Right atrium auricular region (tissue), 2 donors: ENCODE measurements at regions not wholly inside any gene's neighbourhood (a gene's known extent, or its start where the extent isn't known, plus 50 kb on each side); places are given as distances from the start of the nearest gene placed in this dataset.

Source experiments
- DNase-seq: peaks from one replicate; pipeline ENCODE4 v3.0.0-alpha.2; 2019; ENCODE audit warnings: low spot score
- H3K27ac ChIP-seq, 2 donors: fragments of 200-600 bp; sonication (generic); 1 replicate in 1 of 2; 2 replicates in 1 of 2; pipeline ENCODE4 v1.5.1; 2016 to 2019
- H3K27me3 ChIP-seq, 2 donors: fragments of 200-600 bp; sonication (generic); one replicate each; pipeline versions ENCODE4 v1.5.1 to v1.6.0; 2017 to 2019
- H3K36me3 ChIP-seq: fragments of 200-600 bp; sonication (generic); one replicate; pipeline ENCODE4 v1.5.1; 2016
- H3K4me1 ChIP-seq, 2 donors: fragments of 200-600 bp; sonication (generic); one replicate each; pipeline versions ENCODE4 v1.5.1 to v1.6.0; 2017 to 2019
- H3K4me3 ChIP-seq, 2 donors: fragments of 200-600 bp; sonication (generic); 1 replicate in 1 of 2; 2 replicates in 1 of 2; pipeline ENCODE4 v1.5.1; 2017 to 2019; ENCODE audit warnings: mild to moderate bottlenecking in 1 of 2, moderate library complexity in 1 of 2
- H3K9me3 ChIP-seq, 2 donors: fragments of 200-600 bp; sonication (generic); one replicate each; pipeline ENCODE4 v1.5.1; 2019
- TF ChIP-seq, protein P1 (sequence below), 2 donors: fragments of 200-600 bp; sonication (generic); IDR thresholded peaks; one replicate each; pipeline ENCODE4 v1.5.1; 2019; ENCODE audit warnings: antibody characterized with exemption in 2 of 2

DNA sequence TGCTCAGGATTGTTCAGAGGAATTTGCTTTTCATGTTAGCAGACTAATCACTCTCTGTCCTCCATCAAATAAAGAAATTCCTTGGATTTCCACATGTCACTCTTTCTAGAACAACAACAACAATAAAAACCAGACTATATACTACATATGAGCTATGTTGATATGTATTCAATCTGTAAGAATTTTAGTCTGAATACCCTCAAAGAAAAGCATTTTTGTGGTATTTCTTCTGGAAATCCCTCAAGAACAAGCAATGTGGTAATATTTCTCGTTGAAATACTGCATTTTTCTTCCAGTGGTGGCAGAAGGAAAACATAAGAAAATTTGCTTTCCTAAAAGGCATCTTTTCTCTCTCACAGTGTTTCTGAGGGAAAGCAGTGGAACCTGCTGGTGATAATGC is 312.6 kb upstream of the RSPO3 start:
- TF ChIP-seq, protein P1, sequence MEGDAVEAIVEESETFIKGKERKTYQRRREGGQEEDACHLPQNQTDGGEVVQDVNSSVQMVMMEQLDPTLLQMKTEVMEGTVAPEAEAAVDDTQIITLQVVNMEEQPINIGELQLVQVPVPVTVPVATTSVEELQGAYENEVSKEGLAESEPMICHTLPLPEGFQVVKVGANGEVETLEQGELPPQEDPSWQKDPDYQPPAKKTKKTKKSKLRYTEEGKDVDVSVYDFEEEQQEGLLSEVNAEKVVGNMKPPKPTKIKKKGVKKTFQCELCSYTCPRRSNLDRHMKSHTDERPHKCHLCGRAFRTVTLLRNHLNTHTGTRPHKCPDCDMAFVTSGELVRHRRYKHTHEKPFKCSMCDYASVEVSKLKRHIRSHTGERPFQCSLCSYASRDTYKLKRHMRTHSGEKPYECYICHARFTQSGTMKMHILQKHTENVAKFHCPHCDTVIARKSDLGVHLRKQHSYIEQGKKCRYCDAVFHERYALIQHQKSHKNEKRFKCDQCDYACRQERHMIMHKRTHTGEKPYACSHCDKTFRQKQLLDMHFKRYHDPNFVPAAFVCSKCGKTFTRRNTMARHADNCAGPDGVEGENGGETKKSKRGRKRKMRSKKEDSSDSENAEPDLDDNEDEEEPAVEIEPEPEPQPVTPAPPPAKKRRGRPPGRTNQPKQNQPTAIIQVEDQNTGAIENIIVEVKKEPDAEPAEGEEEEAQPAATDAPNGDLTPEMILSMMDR (IDR thresholded peaks at IDR 0.05), result no peak
- Histone ChIP-seq H3K27ac (no peak overlapping the region), H3K9me3 (no peaks in the 10 kb centered on the region), H3K4me1 (peaks cover 0 to 4% of the 10 kb centered on the region in 2 donors), H3K27me3 (no peaks in the 10 kb centered on the region), H3K4me3 (no peak overlapping the region), H3K36me3 (no peaks in the 10 kb centered on the region)
- no peak for DNase-seq

DNA sequence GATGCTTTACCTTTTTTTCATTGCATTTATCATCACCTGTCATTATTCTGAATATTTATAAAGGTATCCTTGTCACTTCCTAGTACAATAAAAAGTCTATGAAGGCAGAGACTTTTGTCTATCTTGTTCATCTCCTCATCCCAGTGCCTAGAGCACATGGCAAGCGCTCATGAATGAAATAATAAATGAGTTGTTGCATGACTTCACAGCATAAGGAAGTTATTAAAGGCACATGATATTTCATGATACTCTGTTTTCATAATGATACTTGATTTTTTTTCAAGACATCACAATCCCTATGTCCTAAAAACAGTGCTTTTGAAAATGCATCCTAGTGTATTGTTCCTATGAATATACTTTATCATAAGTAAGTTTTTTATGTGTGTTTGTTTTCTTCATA is 310.6 kb upstream of the RSPO3 start:
- Histone ChIP-seq H3K4me1 (peaks cover 0 to 4% of the 10 kb centered on the region in 2 donors), H3K4me3 (no peak overlapping the region), H3K36me3 (no peaks in the 10 kb centered on the region), H3K27ac (no peak overlapping the region), H3K27me3 (no peaks in the 10 kb centered on the region), H3K9me3 (no peaks in the 10 kb centered on the region)
- TF ChIP-seq, protein P1 (IDR thresholded peaks at IDR 0.05), result no peak
- DNase-seq, result no peak

DNA sequence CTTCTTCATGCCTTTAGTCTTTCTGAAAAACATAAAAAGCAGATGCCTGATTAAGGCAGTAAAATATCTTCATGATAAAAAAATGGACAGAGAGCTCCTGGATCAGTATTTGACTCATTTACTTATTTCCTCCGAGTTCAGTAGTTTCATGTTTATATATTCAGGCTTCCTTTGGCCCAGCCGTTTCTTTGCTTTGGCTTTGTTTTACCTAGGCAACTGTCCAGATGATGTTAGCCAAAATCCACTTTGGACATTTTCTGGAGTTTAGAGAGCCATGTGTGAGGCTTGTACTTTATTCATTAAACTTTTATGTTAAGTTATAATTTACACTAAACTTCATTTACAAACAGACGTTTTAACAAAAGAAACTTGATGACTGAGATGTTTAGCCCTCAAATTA is 307.1 kb upstream of the RSPO3 start:
- Histone ChIP-seq H3K36me3 (no peaks in the 10 kb centered on the region), H3K4me3 (no peak overlapping the region), H3K4me1 (no peaks in the 10 kb centered on the region), H3K27me3 (no peaks in the 10 kb centered on the region), H3K9me3 (no peaks in the 10 kb centered on the region), H3K27ac (no peak overlapping the region)
- no peak for DNase-seq
- TF ChIP-seq, protein P1 (IDR thresholded peaks at IDR 0.05), result no peak

DNA sequence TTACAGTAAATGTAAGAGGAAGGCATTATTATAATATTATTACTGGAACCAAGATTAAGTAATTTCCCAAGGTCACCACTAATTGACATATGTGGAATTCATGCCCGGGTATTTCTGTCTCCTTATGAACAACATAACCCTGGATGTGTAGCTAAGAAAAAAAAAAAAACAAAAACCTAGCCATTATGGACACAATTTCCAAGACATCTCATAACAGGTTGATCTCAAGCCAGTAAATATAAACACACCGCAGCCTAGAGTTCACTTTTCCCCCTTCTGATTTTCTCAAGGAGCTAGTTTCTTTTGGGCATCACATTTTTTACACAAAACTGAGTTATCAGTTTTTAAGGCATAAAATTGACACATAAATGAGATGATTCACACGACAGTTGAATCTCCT is 306.5 kb upstream of the RSPO3 start:
- Histone ChIP-seq H3K27me3 (no peaks in the 10 kb centered on the region), H3K4me3 (no peak overlapping the region), H3K27ac (no peak overlapping the region), H3K9me3 (no peaks in the 10 kb centered on the region), H3K36me3 (no peaks in the 10 kb centered on the region), H3K4me1 (no peaks in the 10 kb centered on the region)
- no peak for DNase-seq
- TF ChIP-seq, protein P1 (IDR thresholded peaks at IDR 0.05), result no peak

DNA sequence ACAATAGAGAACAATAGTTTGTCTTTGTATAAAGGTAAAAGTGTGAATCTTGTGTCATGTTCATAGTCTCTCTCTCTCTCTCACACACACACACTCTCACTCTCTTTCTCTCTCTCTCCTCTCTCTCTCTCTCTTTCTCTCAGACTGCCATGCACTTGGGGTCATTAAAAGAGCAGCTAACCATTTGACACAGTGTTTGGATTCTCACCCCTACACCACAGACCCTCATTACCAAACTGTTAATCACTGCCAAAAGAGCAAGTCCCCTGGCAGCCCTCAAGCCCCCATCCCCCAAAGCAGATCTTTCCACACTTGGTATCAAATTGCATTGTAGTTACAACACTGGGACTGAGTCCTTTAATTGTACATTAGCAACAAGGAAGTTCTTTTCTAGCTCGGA is 305.8 kb upstream of the RSPO3 start:
- H3K36me3 ChIP-seq, result no peaks in the 10 kb centered on the region
- no peak overlapping the region for H3K27ac ChIP-seq
- no peaks in the 10 kb centered on the region for H3K9me3 ChIP-seq
- DNase-seq, result no peak
- no peaks in the 10 kb centered on the region for H3K4me1 ChIP-seq
- H3K27me3 ChIP-seq, result no peaks in the 10 kb centered on the region
- TF ChIP-seq, protein P1 (IDR thresholded peaks at IDR 0.05), result no peak
- H3K4me3 ChIP-seq, result no peak overlapping the region

DNA sequence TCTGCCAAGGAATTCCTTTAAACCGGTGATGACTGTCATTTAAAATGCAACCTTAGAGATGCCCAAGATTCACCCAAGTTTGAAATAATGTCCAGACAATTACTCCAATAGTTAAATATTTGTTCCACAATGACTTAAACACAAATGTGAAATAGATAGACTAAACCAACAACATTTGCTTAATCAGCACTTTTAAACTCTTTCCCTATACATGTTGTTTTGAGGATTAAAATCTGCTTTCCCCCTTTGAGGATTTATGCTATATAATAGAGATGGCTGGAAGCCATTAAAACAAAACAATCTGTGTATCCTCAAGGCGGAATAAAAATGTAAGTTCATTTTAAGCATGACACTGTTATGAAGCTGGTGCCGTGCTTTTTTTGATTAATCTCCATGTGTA is 297.8 kb upstream of the RSPO3 start:
- Histone ChIP-seq H3K9me3 (no peaks in the 10 kb centered on the region), H3K27ac (no peak overlapping the region), H3K27me3 (no peaks in the 10 kb centered on the region), H3K4me3 (no peak overlapping the region), H3K4me1 (no peaks in the 10 kb centered on the region), H3K36me3 (no peaks in the 10 kb centered on the region)
- DNase-seq, result no peak
- TF ChIP-seq, protein P1 (IDR thresholded peaks at IDR 0.05), result no peak
